ENCODE measurements at regions not wholly inside any gene's neighbourhood (a gene's known extent, or its start where the extent isn't known, plus 50 kb on each side); places are given as distances from the start of the nearest gene placed in this dataset.

- DNase-seq = no peak
Measured at GRCh38 chr2:187799601-187800000, 245.4 kb upstream of the TFPI start.

DNA sequence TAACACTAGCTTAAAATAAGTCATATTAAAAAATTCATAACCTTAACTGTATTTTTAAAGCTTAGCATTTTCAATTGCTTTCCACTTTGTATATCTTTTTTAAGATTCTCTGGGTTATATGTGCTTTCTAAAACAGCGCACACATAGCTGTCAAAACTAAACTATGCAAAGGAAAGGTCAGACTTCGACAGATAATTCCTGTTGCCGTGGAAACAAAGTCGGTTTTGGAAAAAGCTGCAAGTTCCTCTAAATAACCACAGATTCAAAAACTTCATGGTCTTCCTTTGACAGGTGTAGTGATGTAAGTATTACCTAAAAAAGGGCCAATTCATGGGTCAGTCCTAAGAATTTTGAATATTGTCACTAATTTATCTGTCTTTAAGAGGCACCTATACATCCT is 249.6 kb upstream of the TFPI start:
- no peak for DNase-seq

GRCh38 chr2:187815113-187815512 is 260.9 kb upstream of the TFPI start:
- DNase-seq = no peak

- DNase-seq = no peak
Measured at GRCh38 chr2:187819624-187820023, 265.4 kb upstream of the TFPI start.

DNA sequence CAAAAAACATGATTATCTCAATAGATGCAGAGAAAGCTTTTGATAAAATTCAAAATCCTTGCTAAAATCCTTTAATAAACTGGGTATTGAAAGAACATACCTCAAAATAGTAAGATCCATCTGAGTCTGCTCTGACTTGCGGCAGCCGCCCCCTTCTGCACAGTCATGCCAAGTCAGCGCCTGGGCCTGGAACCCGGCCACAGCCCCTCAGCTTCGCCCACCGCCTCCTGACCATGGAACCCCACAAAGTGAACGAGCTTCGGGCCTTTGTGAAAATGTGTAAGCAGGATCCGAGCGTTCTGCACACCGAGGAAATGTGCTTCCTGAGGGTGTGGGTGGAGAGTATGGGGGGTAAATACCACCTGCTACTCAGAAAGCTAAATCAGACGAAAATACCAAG is 270.9 kb upstream of the TFPI start:
- no peak for DNase-seq

- no peak for DNase-seq
Measured at GRCh38 chr2:187826023-187826422, 271.8 kb upstream of the TFPI start.

DNA sequence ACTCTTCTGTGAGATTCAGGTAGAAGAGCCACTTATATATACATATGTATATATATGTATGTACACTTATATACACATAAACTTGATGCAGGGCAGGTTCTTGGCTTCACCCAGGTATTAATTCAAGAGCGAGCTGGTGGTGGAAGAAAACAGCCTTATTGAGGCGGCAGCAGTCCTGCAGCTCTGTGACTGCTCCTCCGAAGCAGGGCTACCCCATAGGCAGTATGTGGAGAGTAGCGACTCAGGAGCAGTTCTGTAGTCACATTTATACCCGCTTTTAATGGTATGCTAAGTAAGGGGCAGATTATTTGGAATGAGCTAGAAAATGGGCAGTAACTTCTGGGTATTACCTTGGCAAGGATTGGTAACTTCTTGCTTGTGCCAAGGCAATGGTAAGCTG is 280.6 kb upstream of the TFPI start:
- DNase-seq = no peak

GRCh38 chr2:187838690-187839089 is 284.5 kb upstream of the TFPI start:
- DNase-seq = no peak

GRCh38 chr2:187842315-187842714 is 288.1 kb upstream of the TFPI start:
- no peak for DNase-seq

- peak; percentile 39 for DNase-seq
Measured at GRCh38 chr2:187842978-187843847, 289.0 kb upstream of the TFPI start.

DNA sequence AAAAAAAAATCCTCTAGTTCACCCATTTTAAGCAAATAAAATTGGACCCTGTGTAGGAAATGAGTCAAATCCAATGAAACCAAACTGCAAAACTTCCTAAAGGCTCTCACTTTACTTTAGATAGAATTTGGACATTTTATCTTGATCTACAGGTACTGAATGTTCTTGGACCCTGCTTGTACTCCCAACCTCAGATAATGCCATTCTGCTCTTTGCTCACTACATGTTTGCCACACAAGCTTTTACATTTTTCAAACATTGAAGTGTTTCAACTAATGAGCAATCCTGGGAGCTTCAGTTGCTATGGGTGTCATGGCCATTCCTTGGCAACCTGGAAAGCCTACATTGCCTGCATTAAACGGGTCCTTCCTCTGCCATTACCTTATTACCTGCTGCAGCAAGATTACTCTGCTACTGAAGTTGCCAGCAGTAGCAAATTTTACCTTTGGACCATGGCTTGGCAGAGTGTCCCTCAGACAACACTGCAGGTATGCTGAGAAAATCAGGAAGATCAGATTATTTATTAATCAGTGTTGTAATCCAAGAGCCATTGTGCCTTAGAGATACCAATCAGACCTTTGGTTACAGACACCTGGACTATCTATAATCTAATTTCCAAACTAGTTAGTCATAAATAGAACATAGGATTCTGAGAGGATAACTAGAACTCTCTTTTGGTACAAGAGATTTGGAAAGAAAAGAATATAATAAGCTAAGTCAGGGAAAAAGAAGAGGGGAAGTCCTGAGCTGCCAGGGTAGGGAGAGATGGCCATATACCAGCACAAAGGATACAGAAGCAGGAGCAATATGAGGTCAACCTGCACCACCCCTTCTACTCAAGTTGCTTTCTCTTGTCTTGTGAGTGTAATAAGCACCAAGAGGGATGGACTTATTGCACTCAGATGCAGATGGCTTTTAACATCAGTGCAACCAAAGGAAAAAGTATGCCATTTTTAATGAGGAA is 293.3 kb upstream of the TFPI start:
- no peak for DNase-seq

DNA sequence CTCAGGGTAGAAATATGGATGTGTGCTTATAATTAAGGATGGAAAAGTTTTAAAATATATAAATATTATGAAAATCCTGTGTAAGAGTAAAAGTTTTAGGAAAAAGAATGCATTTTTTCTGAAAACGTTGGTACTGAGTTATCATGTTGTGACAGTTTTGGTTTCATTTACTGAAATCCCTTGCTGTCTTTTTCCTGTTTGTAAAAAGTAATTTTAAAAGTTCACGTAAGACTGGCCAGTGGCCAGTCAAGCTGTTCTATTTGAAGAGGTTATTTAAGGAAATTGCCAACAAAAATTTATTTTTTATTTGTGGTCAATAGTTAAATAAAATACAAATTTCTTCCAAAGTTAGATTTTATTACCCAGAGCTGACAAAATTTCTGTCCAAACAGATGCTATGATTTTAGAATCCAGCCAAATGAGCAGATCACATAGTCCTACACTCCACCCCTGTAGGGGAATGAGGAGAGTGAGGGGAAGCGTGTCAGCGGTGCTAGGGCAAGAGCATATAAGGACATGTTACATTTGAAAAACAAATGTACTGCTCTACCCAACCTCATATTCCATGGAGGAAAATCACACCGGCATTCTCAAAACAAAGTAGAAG is 297.8 kb upstream of the TFPI start:
- DNase-seq = no peak

DNA sequence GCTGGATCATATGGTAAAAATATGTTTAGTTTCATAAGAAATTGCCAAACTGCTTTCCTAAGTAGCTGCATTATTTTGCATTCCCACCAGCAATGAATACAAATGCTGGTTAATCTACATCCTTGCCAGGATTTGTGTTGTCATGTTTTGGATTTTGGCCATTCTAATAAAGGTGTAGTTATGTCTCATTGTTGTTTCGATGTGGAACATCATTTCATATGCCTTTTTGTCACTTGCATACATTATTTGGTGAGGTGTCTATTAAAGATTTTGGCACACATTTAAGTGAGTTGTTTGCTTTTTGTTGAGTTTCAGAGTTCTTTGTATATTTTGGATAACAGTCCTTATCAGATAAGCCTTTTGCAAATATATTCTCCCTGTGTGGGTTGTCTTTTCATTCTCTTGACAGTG is 299.2 kb upstream of the TFPI start:
- no peak for DNase-seq

GRCh38 chr2:187854801-187855200 is 300.6 kb upstream of the TFPI start:
- DNase-seq = no peak

- no peak for DNase-seq
Measured at GRCh38 chr2:187855689-187856088, 301.5 kb upstream of the TFPI start.

- DNase-seq = no peak
Measured at GRCh38 chr2:187857826-187858225, 303.6 kb upstream of the TFPI start.

- no peak for DNase-seq
Measured at GRCh38 chr2:187862715-187863114, 308.5 kb upstream of the TFPI start.

DNA sequence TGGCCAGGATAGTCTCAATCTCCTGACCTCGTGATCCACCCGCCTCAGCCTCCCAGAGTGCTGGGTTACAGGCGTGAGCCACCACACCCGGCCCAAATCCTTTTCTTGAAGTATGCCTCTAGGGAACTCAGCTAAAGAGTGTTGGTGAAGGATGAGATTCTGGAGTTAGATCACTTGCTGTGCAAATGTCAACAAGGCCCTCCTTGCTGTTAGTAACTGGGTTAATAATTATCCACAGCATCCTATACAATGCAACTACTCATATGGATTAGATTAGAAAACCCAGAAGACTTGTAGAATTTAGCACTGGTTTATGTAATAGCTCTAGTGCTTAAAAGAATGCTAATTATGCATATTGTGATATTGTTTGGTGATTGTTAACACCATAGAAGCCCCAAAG is 310.8 kb upstream of the TFPI start:
- no peak for DNase-seq

- no peak for DNase-seq
Measured at GRCh38 chr2:187867165-187867564, 312.9 kb upstream of the TFPI start.

DNA sequence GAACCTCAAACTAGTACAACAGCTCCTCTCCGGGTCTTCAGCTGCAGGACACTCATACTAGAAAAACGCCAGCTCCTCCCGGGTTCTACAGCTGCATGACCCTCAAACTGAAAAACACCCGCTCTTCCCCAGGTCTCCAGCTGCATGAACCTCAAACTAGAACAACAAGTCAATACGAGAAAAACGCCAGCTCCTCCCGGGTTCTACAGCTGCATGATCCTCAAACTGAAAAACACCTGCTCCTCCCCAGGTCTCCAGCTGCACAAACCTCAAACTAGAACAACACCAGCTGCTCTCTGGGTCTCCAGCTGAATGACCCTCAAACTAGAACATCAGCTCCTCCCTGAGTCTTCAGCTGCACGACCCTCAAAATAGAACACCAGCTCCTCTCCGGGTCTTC is 315.0 kb upstream of the TFPI start:
- no peak for DNase-seq

GRCh38 chr2:187871506-187871905 is 317.3 kb upstream of the TFPI start:
- DNase-seq = no peak

DNA sequence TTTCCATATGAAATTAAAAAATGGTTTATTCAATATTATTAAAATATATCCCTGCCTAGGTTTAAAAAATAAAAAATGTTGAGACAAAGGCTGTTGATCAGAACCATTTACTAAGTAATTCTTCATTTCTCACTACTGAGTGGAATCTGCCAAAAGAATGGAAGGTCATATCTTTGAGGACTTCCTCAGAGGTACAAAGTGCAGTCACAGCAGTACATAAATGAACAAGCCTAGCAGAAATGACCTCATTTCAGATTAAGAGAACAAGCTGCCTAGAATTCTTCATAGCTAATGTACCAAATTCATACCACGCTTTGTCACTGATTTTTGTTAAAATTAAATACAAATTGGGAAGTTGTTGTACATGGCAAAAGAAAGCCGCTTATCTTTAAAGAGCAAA is 318.9 kb upstream of the TFPI start:
- DNase-seq = no peak

- no peak for DNase-seq
Measured at GRCh38 chr2:187874786-187875185, 320.6 kb upstream of the TFPI start.

Data from NCI-H345 (cell line).